PC-9 (cell line): ENCODE measurements at regions not wholly inside any gene's neighbourhood (a gene's known extent, or its start where the extent isn't known, plus 50 kb on each side); places are given as distances from the start of the nearest gene placed in this dataset.

Experiments
- BruUV-seq: library from RNA; stranded (reverse); fragments of 400-500 nt; replicated peaks from 2 replicates; lab custom pipeline; 2021; lab: Mats Ljungman, UMichigan
- CTCF ChIA-PET: fragments of 300-600 bp; sonication (Branson Sonifier 250); formaldehyde crosslinking; loops from one replicate; lab custom pipeline; 2022; ENCODE audit warnings: antibody characterized with exemption; lab: Charles Lee
- POLR2A ChIA-PET: fragments of 300-600 bp; sonication (Branson Sonifier 250); formaldehyde crosslinking; loops from one replicate; lab custom pipeline; 2022; ENCODE audit warnings: antibody characterized with exemption; ENCODE audit not compliant: unreplicated experiment; lab: Charles Lee
- DNase-seq, 2 experiments: peaks; one replicate each; pipeline versions ENCODE4 v3.0.0 to v3.0.0-alpha.2; 2015 to 2022; ENCODE audit warnings: mixed read lengths in 1 of 2
- H2AFZ ChIP-seq: fragments of 200-600 bp; sonication (generic); 2 replicates; pipeline ENCODE4 v1.8.1; 2017; ENCODE audit warnings: antibody characterized with exemption
- H3F3A ChIP-seq: fragments of 200-600 bp; sonication (generic); 2 replicates; pipeline ENCODE4 v1.8.1; 2017; ENCODE audit warnings: antibody characterized with exemption, mild to moderate bottlenecking, low read depth; ENCODE audit not compliant: insufficient read depth
- H3K27ac ChIP-seq: fragments of 200-600 bp; sonication (generic); 2 replicates; pipeline ENCODE4 v1.6.1; 2016; ENCODE audit warnings: mixed run types
- H3K27me3 ChIP-seq: fragments of 200-600 bp; sonication (generic); 2 replicates; pipeline ENCODE4 v1.6.1; 2016; ENCODE audit warnings: low read depth, mixed run types; ENCODE audit not compliant: insufficient read depth
- H3K36me3 ChIP-seq: fragments of 200-600 bp; sonication (generic); 2 replicates; pipeline ENCODE4 v1.6.1; 2016; ENCODE audit warnings: low read depth, mixed run types
- H3K4me1 ChIP-seq: fragments of 200-600 bp; sonication (generic); replicated peaks from 2 replicates; pipeline ENCODE4 v1.6.1; 2016; ENCODE audit warnings: mixed run types; ENCODE audit not compliant: insufficient read depth
- H3K4me2 ChIP-seq: fragments of 200-600 bp; sonication (generic); 2 replicates; pipeline ENCODE4 v1.6.1; 2017; ENCODE audit warnings: mixed run types
- H3K4me3 ChIP-seq: fragments of 200-600 bp; sonication (generic); 2 replicates; pipeline ENCODE4 v1.6.1; 2016; ENCODE audit warnings: mixed run types
- H3K79me2 ChIP-seq: fragments of 200-600 bp; sonication (generic); 2 replicates; pipeline ENCODE4 v1.6.1; 2017; ENCODE audit warnings: low read depth, mixed run types
- H3K9me2 ChIP-seq: fragments of 200-600 bp; sonication (generic); 2 replicates; pipeline ENCODE4 v1.8.1; 2017; ENCODE audit warnings: mild to moderate bottlenecking; ENCODE audit not compliant: insufficient read depth
- H3K9me3 ChIP-seq: fragments of 200-600 bp; sonication (generic); 2 replicates; pipeline ENCODE4 v1.8.1; 2016; ENCODE audit warnings: low read depth; ENCODE audit not compliant: insufficient read depth
- H4K20me1 ChIP-seq: fragments of 200-600 bp; sonication (generic); 2 replicates; pipeline ENCODE4 v1.8.1; 2017; ENCODE audit not compliant: insufficient read depth
- EZH2 ChIP-seq: fragments of 200-600 bp; sonication (generic); IDR thresholded peaks from 2 replicates; pipeline ENCODE4 v1.8.0; 2017; ENCODE audit warnings: antibody characterized with exemption, low read depth
- intact Hi-C: fragments of 100-400 bp; cut with micrococcal nuclease; formaldehyde crosslinking; loops from one replicate; pipeline ENCODE4 v1.10.0; 2022; ENCODE audit not compliant: unreplicated experiment
- TF ChIP-seq, protein P1 (sequence below): fragments of 200-600 bp; sonication (generic); conservative IDR thresholded peaks from 2 replicates; pipeline ENCODE4 v1.6.1; 2017; ENCODE audit warnings: mixed run types, antibody characterized with exemption, mild to moderate bottlenecking, moderate library complexity

DNA sequence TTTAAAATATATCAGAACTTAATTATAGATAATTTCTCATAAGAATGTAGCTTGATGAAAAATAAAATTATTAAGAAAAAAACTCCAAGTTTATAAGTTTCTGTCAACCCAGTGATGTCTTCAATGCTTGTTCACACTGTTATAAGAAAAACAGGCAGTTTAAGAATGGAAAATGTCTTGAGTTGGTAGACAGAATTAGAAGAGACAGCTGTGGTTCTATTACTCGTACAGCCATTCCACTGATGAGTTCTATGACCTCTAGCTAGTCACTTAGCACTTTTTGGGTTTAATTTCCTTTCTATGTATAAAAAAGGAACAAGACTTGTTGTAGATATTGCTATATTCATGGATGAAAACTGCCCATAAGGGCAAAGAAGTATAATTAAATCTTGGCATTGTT is 1013.1 kb upstream of the ATXN8OS start:
- CTCF ChIA-PET: no interaction called here
- POLR2A ChIA-PET: no interaction called here
- Histone ChIP-seq H3K79me2 (no peaks in the 10 kb centered on the region), H2AFZ (no peak overlapping the region), H4K20me1 (no peaks in the 10 kb centered on the region), H3K4me1 (no peaks in the 10 kb centered on the region), H3K36me3 (no peaks in the 10 kb centered on the region), H3K9me3 (no peaks in the 10 kb centered on the region), H3K4me3 (no peak overlapping the region), H3K27ac (no peak overlapping the region), H3K27me3 (no peaks in the 10 kb centered on the region), H3K4me2 (no peak overlapping the region), H3F3A (no peaks in the 10 kb centered on the region), H3K9me2 (no peaks in the 10 kb centered on the region)
- no peak for DNase-seq
- no peak for TF ChIP-seq EZH2
- TF ChIP-seq, protein P1, sequence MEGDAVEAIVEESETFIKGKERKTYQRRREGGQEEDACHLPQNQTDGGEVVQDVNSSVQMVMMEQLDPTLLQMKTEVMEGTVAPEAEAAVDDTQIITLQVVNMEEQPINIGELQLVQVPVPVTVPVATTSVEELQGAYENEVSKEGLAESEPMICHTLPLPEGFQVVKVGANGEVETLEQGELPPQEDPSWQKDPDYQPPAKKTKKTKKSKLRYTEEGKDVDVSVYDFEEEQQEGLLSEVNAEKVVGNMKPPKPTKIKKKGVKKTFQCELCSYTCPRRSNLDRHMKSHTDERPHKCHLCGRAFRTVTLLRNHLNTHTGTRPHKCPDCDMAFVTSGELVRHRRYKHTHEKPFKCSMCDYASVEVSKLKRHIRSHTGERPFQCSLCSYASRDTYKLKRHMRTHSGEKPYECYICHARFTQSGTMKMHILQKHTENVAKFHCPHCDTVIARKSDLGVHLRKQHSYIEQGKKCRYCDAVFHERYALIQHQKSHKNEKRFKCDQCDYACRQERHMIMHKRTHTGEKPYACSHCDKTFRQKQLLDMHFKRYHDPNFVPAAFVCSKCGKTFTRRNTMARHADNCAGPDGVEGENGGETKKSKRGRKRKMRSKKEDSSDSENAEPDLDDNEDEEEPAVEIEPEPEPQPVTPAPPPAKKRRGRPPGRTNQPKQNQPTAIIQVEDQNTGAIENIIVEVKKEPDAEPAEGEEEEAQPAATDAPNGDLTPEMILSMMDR: no peak
- intact Hi-C loops: no loop called here
- no TSS peak for BruUV-seq

DNA sequence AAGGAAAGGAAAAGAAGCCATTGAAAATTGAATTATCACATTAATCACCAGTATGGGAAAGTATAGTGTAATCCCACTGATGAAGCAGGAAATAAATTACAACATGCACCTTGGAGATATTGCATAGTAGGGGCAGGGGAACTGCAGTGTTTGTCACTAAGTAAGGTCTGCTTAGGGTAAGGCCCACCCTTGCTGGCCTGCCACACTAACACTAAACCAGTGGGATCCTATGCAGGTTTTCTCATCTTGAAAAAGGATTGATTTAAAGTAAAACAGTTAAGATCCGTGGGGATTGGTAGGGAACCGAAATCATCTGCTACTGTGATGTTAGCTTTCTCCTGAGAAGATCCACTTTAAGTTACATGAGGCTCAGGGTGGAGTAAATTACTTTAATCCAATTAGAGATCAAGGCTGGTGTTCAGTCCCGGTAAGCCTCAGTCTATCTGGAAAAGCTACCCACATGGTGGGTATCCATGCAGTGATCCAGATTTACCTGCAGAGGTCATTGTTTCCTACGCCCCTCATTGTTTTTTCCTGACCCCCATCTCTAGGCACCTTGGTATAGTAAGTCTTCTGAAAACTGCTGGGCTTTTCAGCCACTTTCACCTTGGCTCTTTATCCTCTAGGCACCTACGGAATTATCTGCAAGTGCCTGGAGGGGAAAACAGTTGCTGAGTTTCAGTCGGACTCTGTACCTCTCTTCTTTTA is 1014.9 kb upstream of the ATXN8OS start:
- ChIA-PET CTCF (no interaction called here), POLR2A (no interaction called here)
- no peaks in the 10 kb centered on the region for H3K27me3 ChIP-seq
- no peaks in the 10 kb centered on the region for H3F3A ChIP-seq
- no peak overlapping the region for H3K4me3 ChIP-seq
- no peak for DNase-seq
- no peak overlapping the region for H2AFZ ChIP-seq
- no peaks in the 10 kb centered on the region for H4K20me1 ChIP-seq
- H3K9me3 ChIP-seq: no peaks in the 10 kb centered on the region
- no peak overlapping the region for H3K27ac ChIP-seq
- no peaks in the 10 kb centered on the region for H3K36me3 ChIP-seq
- no peak overlapping the region for H3K4me2 ChIP-seq
- no peaks in the 10 kb centered on the region for H3K9me2 ChIP-seq
- no peaks in the 10 kb centered on the region for H3K79me2 ChIP-seq
- H3K4me1 ChIP-seq: no peaks in the 10 kb centered on the region
- no TSS peak for BruUV-seq
- intact Hi-C loops: no loop called here
- no peak for TF ChIP-seq EZH2
- TF ChIP-seq, protein P1: no peak

DNA sequence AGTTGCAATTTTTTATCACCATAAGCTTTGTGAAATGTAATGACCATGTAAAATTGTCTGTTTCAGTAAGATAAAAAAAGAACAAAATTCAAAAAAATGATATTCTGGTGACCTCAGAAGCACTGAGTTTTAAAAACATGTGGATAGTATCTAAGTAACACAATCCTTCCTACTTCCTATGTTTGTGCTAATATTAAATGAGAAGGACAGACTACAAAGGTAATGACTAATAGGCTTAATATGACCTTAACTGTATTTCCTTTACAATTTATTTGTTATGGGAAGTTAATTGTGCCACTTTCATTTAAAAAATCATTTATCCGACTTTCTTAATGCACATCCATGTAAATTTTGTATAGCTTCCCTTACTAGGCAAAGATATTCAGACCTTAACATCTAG is 1030.4 kb upstream of the ATXN8OS start:
- no peaks in the 10 kb centered on the region for H3F3A ChIP-seq
- ChIA-PET POLR2A (no interaction called here), CTCF (interaction anchor here (0.5 kb wide), 1 partner anchor 73 kb away, joined by 5 read pairs; no protein-coding TSS in a partner anchor)
- H3K79me2 ChIP-seq: no peaks in the 10 kb centered on the region
- H3K9me2 ChIP-seq: no peaks in the 10 kb centered on the region
- H4K20me1 ChIP-seq: no peaks in the 10 kb centered on the region
- H3K4me3 ChIP-seq: no peak overlapping the region
- H3K4me1 ChIP-seq: no peaks in the 10 kb centered on the region
- no peak overlapping the region for H3K27ac ChIP-seq
- no peak overlapping the region for H3K4me2 ChIP-seq
- no peak for TF ChIP-seq EZH2
- TF ChIP-seq, protein P1: no peak
- H3K27me3 ChIP-seq: no peaks in the 10 kb centered on the region
- intact Hi-C loops: no loop called here
- H2AFZ ChIP-seq: no peak overlapping the region
- no peaks in the 10 kb centered on the region for H3K9me3 ChIP-seq
- no peaks in the 10 kb centered on the region for H3K36me3 ChIP-seq
- BruUV-seq: no TSS peak
- no peak for DNase-seq
